OCI-LY7 (cell line): ENCODE measurements at regions not wholly inside any gene's neighbourhood (a gene's known extent, or its start where the extent isn't known, plus 50 kb on each side); places are given as distances from the start of the nearest gene placed in this dataset.

Experiments used
- BruUV-seq: library from RNA; stranded (reverse); fragments of 400-500 nt; replicated peaks from 2 replicates; lab custom pipeline; 2021; lab: Mats Ljungman, UMichigan
- CTCF ChIA-PET: fragments of 300-600 bp; sonication (Branson Sonifier 250); formaldehyde crosslinking; loops from one replicate; lab custom pipeline; 2022; ENCODE audit warnings: antibody characterized with exemption; ENCODE audit not compliant: unreplicated experiment; lab: Charles Lee
- POLR2A ChIA-PET: fragments of 300-600 bp; sonication (Branson Sonifier 250); formaldehyde crosslinking; loops from one replicate; lab custom pipeline; 2022; ENCODE audit warnings: antibody characterized with exemption; lab: Charles Lee
- DNase-seq: peaks from one replicate; pipeline ENCODE4 v3.0.0-alpha.2; 2015; ENCODE audit warnings: low spot score
- H2AFZ ChIP-seq: fragments of 200-600 bp; sonication (generic), shearing (Covaris generic); 2 replicates; pipeline ENCODE4 v1.6.1; 2014; ENCODE audit warnings: mild to moderate bottlenecking, antibody characterized with exemption, low read length, moderate library complexity
- H3K27ac ChIP-seq: fragments of 200-600 bp; sonication (generic); 2 replicates; pipeline ENCODE4 v1.5.1; 2014; ENCODE audit warnings: mixed run types, low read depth, mild to moderate bottlenecking, moderate library complexity, low read length, inconsistent platforms; ENCODE audit not compliant: poor library complexity, severe bottlenecking
- H3K36me3 ChIP-seq: fragments of 200-600 bp; sonication (generic); 2 replicates; pipeline ENCODE4 v1.6.1; 2014; ENCODE audit warnings: mild to moderate bottlenecking, antibody characterized with exemption, low read length, moderate library complexity, mixed read lengths; ENCODE audit not compliant: insufficient read depth
- H3K4me1 ChIP-seq: fragments of 200-600 bp; sonication (generic); 2 replicates; pipeline ENCODE4 v1.5.1; 2014; ENCODE audit warnings: mild to moderate bottlenecking, low read length; ENCODE audit not compliant: insufficient read depth, poor library complexity, severe bottlenecking
- H3K4me2 ChIP-seq: fragments of 200-600 bp; sonication (generic); 2 replicates; pipeline ENCODE4 v1.6.1; 2014; ENCODE audit warnings: mild to moderate bottlenecking, low read length
- H3K4me3 ChIP-seq: fragments of 200-600 bp; sonication (generic); 2 replicates; pipeline ENCODE4 v1.5.1; 2014; ENCODE audit warnings: mild to moderate bottlenecking, low read depth, low read length; ENCODE audit not compliant: poor library complexity, severe bottlenecking
- H3K79me2 ChIP-seq: fragments of 200-600 bp; sonication (generic); 2 replicates; pipeline ENCODE4 v1.6.1; 2016; ENCODE audit warnings: low read depth, mild to moderate bottlenecking, low read length, moderate library complexity, mixed read lengths; ENCODE audit not compliant: insufficient read depth
- H3K9me2 ChIP-seq: fragments of 200-600 bp; sonication (generic); 2 replicates; pipeline ENCODE4 v1.6.1; 2016; ENCODE audit warnings: mild to moderate bottlenecking, low read length, mixed read lengths; ENCODE audit not compliant: insufficient read depth
- H3K9me3 ChIP-seq: fragments of 200-600 bp; sonication (generic); 2 replicates; pipeline ENCODE4 v1.6.1; 2014; ENCODE audit warnings: mild to moderate bottlenecking, mixed run types, low read length, mixed read lengths
- H4K20me1 ChIP-seq: fragments of 200-600 bp; sonication (generic); 2 replicates; pipeline ENCODE4 v1.6.1; 2014; ENCODE audit warnings: mild to moderate bottlenecking, antibody characterized with exemption, low read length, moderate library complexity, mixed read lengths; ENCODE audit not compliant: insufficient read depth
- CTCF ChIP-seq: fragments of 200-600 bp; sonication (generic); conservative IDR thresholded peaks from 2 replicates; pipeline ENCODE4 v1.5.1; 2014; ENCODE audit warnings: mild to moderate bottlenecking, antibody characterized with exemption, low read length, moderate library complexity, mixed read lengths
- EZH2phosphoT487 ChIP-seq: fragments of 200-600 bp; sonication (generic); IDR thresholded peaks from 2 replicates; pipeline ENCODE4 v1.6.1; 2018; ENCODE audit warnings: low read depth, borderline replicate concordance, mild to moderate bottlenecking, mixed run types, antibody characterized with exemption, low read length, moderate library complexity, mixed read lengths
- intact Hi-C: fragments of 100-400 bp; cut with micrococcal nuclease; formaldehyde crosslinking; loops from one replicate; pipeline ENCODE4 v1.10.0; 2022; ENCODE audit not compliant: unreplicated experiment

GRCh38 chr2:240346015-240346752 lies 89.3 kb upstream of the GPC1 start:
- Histone ChIP-seq H3K4me1 (no peaks in the 10 kb centered on the region), H3K9me3 (no peaks in the 10 kb centered on the region), H2AFZ (no peak overlapping the region), H3K27ac (no peak overlapping the region), H3K79me2 (no peaks in the 10 kb centered on the region), H3K4me3 (no peak overlapping the region), H3K9me2 (no peaks in the 10 kb centered on the region), H3K36me3 (no peaks in the 10 kb centered on the region), H4K20me1 (no peaks in the 10 kb centered on the region), H3K4me2 (no peak overlapping the region)
- no peak for DNase-seq
- TF ChIP-seq CTCF (no peak), EZH2phosphoT487 (no peak)
- intact Hi-C loops, result no loop called here
- ChIA-PET CTCF (no interaction called here), POLR2A (no interaction called here)
- BruUV-seq, result no TSS peak

GRCh38 chr2:240346753-240347372 lies 88.6 kb upstream of the GPC1 start:
- BruUV-seq, result no TSS peak

More at GRCh38 chr2:240346753-240347372, 88.6 kb upstream of the GPC1 start:
- Histone ChIP-seq H2AFZ (no peak overlapping the region), H3K9me3 (no peaks in the 10 kb centered on the region), H3K27ac (no peak overlapping the region), H3K4me3 (no peak overlapping the region), H3K9me2 (no peaks in the 10 kb centered on the region), H3K4me2 (no peak overlapping the region), H3K36me3 (no peaks in the 10 kb centered on the region), H3K79me2 (no peaks in the 10 kb centered on the region), H4K20me1 (no peaks in the 10 kb centered on the region), H3K4me1 (no peaks in the 10 kb centered on the region)
- ChIA-PET CTCF (no interaction called here), POLR2A (no interaction called here)
- intact Hi-C loops, result no loop called here
- no peak for TF ChIP-seq CTCF
- no peak for TF ChIP-seq EZH2phosphoT487
- no peak for DNase-seq
